Fibroblast of mammary gland (primary cell): ENCODE measurements at regions not wholly inside any gene's neighbourhood (a gene's known extent, or its start where the extent isn't known, plus 50 kb on each side); places are given as distances from the start of the nearest gene placed in this dataset.
"Not testable (repeated sequence)": the region's sequence is repeated elsewhere in the genome, so short reads cannot be mapped to it uniquely, and the experiment has no call there.

Experiments used
- DNase-seq: peaks from one replicate; pipeline ENCODE4 v3.0.0-alpha.2; 2010; ENCODE audit warnings: low read depth
- H3K4me3 ChIP-seq: 2 replicates; pipeline ENCODE4 v1.5.1; 2011; ENCODE audit warnings: low read depth, mild to moderate bottlenecking, low read length, moderate library complexity; ENCODE audit not compliant: control insufficient read depth
- CTCF ChIP-seq: conservative IDR thresholded peaks from 2 replicates; pipeline ENCODE4 v1.5.1; 2011; ENCODE audit warnings: low read depth, low read length, inconsistent platforms; ENCODE audit not compliant: control insufficient read depth, insufficient read depth

- TF ChIP-seq CTCF: no peak
- DNase-seq: no peak
- H3K4me3 ChIP-seq: no peak overlapping the region
These were observed 493.7 kb upstream of the PLXNA2 start for GRCh38 chr1:208737922-208738321.

GRCh38 chr1:208739636-208740035 is 495.5 kb upstream of the PLXNA2 start:
- not testable (repeated sequence) for DNase-seq, H3K4me3 ChIP-seq

GRCh38 chr1:208741296-208741695 is 497.1 kb upstream of the PLXNA2 start:
- H3K4me3 ChIP-seq: no peak overlapping the region
- TF ChIP-seq CTCF: no peak

GRCh38 chr1:208743361-208743760 is 499.2 kb upstream of the PLXNA2 start:
- DNase-seq: no peak
- H3K4me3 ChIP-seq: no peak overlapping the region
- TF ChIP-seq CTCF: no peak

More at GRCh38 chr1:208741296-208741695, 497.1 kb upstream of the PLXNA2 start:
- no peak for DNase-seq

GRCh38 chr1:208747979-208748378 is 503.8 kb upstream of the PLXNA2 start:
- no peak overlapping the region for H3K4me3 ChIP-seq
- no peak for TF ChIP-seq CTCF
- no peak for DNase-seq

GRCh38 chr1:208748387-208749165 is 504.4 kb upstream of the PLXNA2 start:
- no peak for TF ChIP-seq CTCF
- no peak overlapping the region for H3K4me3 ChIP-seq
- DNase-seq: no peak

- no peak for DNase-seq
- no peak for TF ChIP-seq CTCF
- no peak overlapping the region for H3K4me3 ChIP-seq
These were observed 512.3 kb upstream of the PLXNA2 start for GRCh38 chr1:208756339-208756981.
